ENCODE measurements at regions not wholly inside any gene's neighbourhood (a gene's known extent, or its start where the extent isn't known, plus 50 kb on each side); places are given as distances from the start of the nearest gene placed in this dataset.

DNA sequence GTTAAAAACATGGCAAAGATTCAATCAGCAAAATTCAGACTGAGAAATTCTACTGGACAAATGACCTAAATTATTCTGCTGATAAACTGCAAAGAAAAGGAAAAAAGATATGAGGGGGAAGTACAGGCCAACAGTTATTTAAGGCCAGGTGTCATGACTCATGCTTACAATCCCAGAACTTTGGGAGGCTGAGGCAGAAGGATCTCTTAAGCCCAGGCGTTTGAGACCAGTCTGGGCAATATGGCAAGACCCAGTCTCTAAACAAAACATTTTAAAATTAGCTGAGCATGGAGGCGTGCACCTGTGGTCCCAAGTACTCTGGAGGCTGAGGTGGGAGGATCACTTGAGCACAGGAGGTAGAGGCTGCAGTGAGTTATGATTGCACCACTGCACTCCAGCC is 91.8 kb upstream of the USP15 start:
- Histone ChIP-seq H3K23ac (ENCODE audit: insufficient read length) (no peak overlapping the region), H3K27ac (ENCODE audit: low read depth, low read length) (no peak overlapping the region), H3K4me1 (replicated peaks in 1 of 4; ENCODE audit: control insufficient read depth in 3 of 4, insufficient read depth in 4 of 4, low read length in 3 of 4) (no peaks in the 10 kb centered on the region), H2BK15ac (ENCODE audit: low read length) (no peak overlapping the region), H3K36me3 (ENCODE audit: control insufficient read depth in 2 of 4, insufficient read depth in 4 of 4, low read length in 3 of 4) (no peaks in the 10 kb centered on the region), H3K9ac (replicated peaks in 1 of 4; ENCODE audit: extremely low read depth in 1 of 4, low read depth in 3 of 4, low read length in 3 of 4) (no peak overlapping the region), H2BK5ac (ENCODE audit: low read depth, low read length) (no peak overlapping the region), H4K5ac (ENCODE audit: insufficient read length, low read depth, low read length) (no peak overlapping the region), H3K23me2 (ENCODE audit: low read depth, low read length) (no peaks in the 10 kb centered on the region; the same call in 1 of the 2 replicates), H2AK5ac (ENCODE audit: low read depth, low read length) (no peak overlapping the region), H3K4ac (replicated peaks; ENCODE audit: insufficient read length, low read depth, low read length) (no peak overlapping the region), H3K79me2 (ENCODE audit: control insufficient read depth in 1 of 2, insufficient read depth in 2 of 2, low read length in 2 of 2) (no peaks in the 10 kb centered on the region), H4K8ac (ENCODE audit: extremely low read depth, insufficient read depth, low read length) (no peak overlapping the region), H3K27me3 (replicated peaks in 1 of 4; ENCODE audit: control insufficient read depth in 3 of 4, extremely low read depth in 1 of 4, insufficient read depth in 3 of 4, low read length in 3 of 4) (no peaks in the 10 kb centered on the region), H3K79me1 (ENCODE audit: low read depth, low read length) (no peaks in the 10 kb centered on the region), H3K56ac (replicated peaks; ENCODE audit: insufficient read length, low read depth, low read length) (no peak overlapping the region), H3K9me3 (ENCODE audit: insufficient read depth in 2 of 2, low read depth in 1 of 2, low read length in 1 of 2) (no peaks in the 10 kb centered on the region), H2BK20ac (ENCODE audit: low read length) (no peak overlapping the region), H2BK120ac (replicated peaks; ENCODE audit: low read depth, low read length) (no peak overlapping the region), H3K4me3 (ENCODE audit: extremely low read depth in 1 of 4, insufficient read depth in 2 of 4, low read depth in 3 of 4, low read length in 4 of 4) (no peak overlapping the region), H3K4me2 (ENCODE audit: insufficient read depth in 1 of 2, low read depth in 2 of 2, low read length in 2 of 2) (no peak overlapping the region), H2BK12ac (ENCODE audit: low read depth, low read length) (no peak overlapping the region), H4K91ac (replicated peaks; ENCODE audit: insufficient read length, low read length) (no peak overlapping the region), H2AFZ (ENCODE audit: low read length) (no peak overlapping the region), H3K14ac (ENCODE audit: insufficient read length) (no peak overlapping the region), H4K20me1 (replicated peaks in 1 of 2; ENCODE audit: control insufficient read depth in 1 of 2, insufficient read depth in 2 of 2, low read length in 2 of 2) (no peaks in the 10 kb centered on the region), H3K18ac (ENCODE audit: extremely low read depth, low read length) (no peak overlapping the region)
- 85% methylated on average over 2 of the region's 2 CpGs; no CpG with 5 or more reads in 1 of the 2 experiments for WGBS, 2 experiments (ENCODE audit: extremely low coverage in 1 of 2, insufficient coverage in 1 of 2, insufficient read length in 1 of 2, insufficient replicate concordance in 2 of 2, low coverage in 1 of 2, low lambda C conversion rate in 2 of 2, missing lambda C conversion rate in 1 of 2)
- DNase-seq (ENCODE audit: low read depth in 1 of 2, low spot score in 2 of 2) (no peak), FAIRE-seq (no peak)
- ChIA-PET POLR2A (ENCODE audit: partially characterized antibody) (no interaction called here), CTCF (ENCODE audit: partially characterized antibody) (interaction anchor here (2.3 kb wide), 1 partner anchor 24 kb away, joined by 5 read pairs; a partner anchor contains a TSS)
- TF ChIP-seq, protein P1, sequence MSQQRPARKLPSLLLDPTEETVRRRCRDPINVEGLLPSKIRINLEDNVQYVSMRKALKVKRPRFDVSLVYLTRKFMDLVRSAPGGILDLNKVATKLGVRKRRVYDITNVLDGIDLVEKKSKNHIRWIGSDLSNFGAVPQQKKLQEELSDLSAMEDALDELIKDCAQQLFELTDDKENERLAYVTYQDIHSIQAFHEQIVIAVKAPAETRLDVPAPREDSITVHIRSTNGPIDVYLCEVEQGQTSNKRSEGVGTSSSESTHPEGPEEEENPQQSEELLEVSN (IDR thresholded peaks at IDR 0.05): no peak
- TF ChIP-seq SAP30 (IDR thresholded peaks at IDR 0.05; ENCODE audit: insufficient read depth, insufficient replicate concordance, low read length) (no peak), KDM4A (IDR thresholded peaks at IDR 0.05; ENCODE audit: low read depth, low read length, severe bottlenecking) (no peak), EGR1 (IDR thresholded peaks at IDR 0.05; ENCODE audit: borderline replicate concordance, low read depth, low read length) (no peak), RAD21 (IDR thresholded peaks at IDR 0.05 in 1 of 2, conservative IDR thresholded peaks at IDR 0.05 in 1 of 2; ENCODE audit: low read depth in 2 of 2, low read length in 2 of 2) (no peak), CEBPB (IDR thresholded peaks at IDR 0.05; ENCODE audit: low read depth, low read length) (no peak), SP2 (IDR thresholded peaks at IDR 0.05; ENCODE audit: low read length) (no peak), CHD1 (IDR thresholded peaks at IDR 0.05; ENCODE audit: low read depth, low read length) (no peak), MAFK (IDR thresholded peaks at IDR 0.05; ENCODE audit: low read depth, low read length) (no peak), JUND (IDR thresholded peaks at IDR 0.05; ENCODE audit: low read length) (no peak), POLR2A (IDR thresholded peaks at IDR 0.05; ENCODE audit: control extremely low read depth in 1 of 2, low read depth in 2 of 2, low read length in 2 of 2) (no peak), CTBP2 (IDR thresholded peaks at IDR 0.05; ENCODE audit: borderline replicate concordance, insufficient read depth, insufficient read length, low read length) (no peak), SIRT6 (IDR thresholded peaks at IDR 0.05; ENCODE audit: low read length) (no peak), BRCA1 (IDR thresholded peaks at IDR 0.05; ENCODE audit: low read depth, low read length) (no peak), SRF (IDR thresholded peaks at IDR 0.05; ENCODE audit: low read depth, low read length) (no peak)
